ENCODE measurements at regions not wholly inside any gene's neighbourhood (a gene's known extent, or its start where the extent isn't known, plus 50 kb on each side); places are given as distances from the start of the nearest gene placed in this dataset.
"Not testable (repeated sequence)": the region's sequence is repeated elsewhere in the genome, so short reads cannot be mapped to it uniquely, and the experiment has no call there.

GRCh38 chr12:131561891-131562684, 148.8 kb upstream of the SFSWAP start:
- TF ChIP-seq, protein P1, sequence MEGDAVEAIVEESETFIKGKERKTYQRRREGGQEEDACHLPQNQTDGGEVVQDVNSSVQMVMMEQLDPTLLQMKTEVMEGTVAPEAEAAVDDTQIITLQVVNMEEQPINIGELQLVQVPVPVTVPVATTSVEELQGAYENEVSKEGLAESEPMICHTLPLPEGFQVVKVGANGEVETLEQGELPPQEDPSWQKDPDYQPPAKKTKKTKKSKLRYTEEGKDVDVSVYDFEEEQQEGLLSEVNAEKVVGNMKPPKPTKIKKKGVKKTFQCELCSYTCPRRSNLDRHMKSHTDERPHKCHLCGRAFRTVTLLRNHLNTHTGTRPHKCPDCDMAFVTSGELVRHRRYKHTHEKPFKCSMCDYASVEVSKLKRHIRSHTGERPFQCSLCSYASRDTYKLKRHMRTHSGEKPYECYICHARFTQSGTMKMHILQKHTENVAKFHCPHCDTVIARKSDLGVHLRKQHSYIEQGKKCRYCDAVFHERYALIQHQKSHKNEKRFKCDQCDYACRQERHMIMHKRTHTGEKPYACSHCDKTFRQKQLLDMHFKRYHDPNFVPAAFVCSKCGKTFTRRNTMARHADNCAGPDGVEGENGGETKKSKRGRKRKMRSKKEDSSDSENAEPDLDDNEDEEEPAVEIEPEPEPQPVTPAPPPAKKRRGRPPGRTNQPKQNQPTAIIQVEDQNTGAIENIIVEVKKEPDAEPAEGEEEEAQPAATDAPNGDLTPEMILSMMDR (IDR thresholded peaks at IDR 0.05; ENCODE audit: control insufficient read depth, extremely low read depth, insufficient read depth), result no peak
- no peak overlapping the region for H3K4me3 ChIP-seq (ENCODE audit: low read depth, low read length)
- DNase-seq (ENCODE audit: low read depth), result no peak

DNA sequence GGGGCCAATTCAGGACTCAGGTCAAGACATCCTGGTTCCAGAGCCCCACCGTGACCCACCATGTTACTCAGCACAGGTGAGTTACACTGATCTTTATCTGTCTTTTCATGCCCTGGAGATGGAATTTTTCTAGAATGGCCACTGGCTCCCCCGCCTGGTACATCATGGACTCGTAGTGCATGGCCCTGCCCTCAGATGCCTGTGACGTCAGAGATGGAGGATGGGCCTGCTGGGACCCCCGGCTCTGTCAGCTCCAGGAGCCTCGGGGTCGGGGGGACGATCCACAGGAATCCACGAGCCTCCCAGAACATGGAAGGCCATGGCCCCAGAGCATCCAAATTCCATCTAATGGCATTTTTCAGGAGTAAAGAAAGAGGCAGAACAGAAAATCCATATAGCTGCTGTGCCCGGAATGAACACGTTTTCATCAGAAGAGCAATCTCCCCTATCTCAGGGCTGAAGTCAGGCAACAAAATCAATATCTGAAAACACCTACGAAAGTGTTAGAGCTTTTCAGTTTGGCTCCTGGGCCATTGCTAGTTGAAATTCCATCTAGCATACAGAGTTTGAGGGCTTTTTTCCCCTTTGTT, 146.7 kb upstream of the SFSWAP start:
- not testable (repeated sequence) for DNase-seq (ENCODE audit: low read depth); H3K4me3 ChIP-seq (ENCODE audit: low read depth, low read length)
- TF ChIP-seq, protein P1 (IDR thresholded peaks at IDR 0.05; ENCODE audit: control insufficient read depth, extremely low read depth, insufficient read depth), result peak; percentile 39

GRCh38 chr12:131564845-131565244, 146.0 kb upstream of the SFSWAP start:
- TF ChIP-seq, protein P1 (IDR thresholded peaks at IDR 0.05; ENCODE audit: control insufficient read depth, extremely low read depth, insufficient read depth), result no peak
- H3K4me3 ChIP-seq (ENCODE audit: low read depth, low read length), result no peak overlapping the region
- DNase-seq (ENCODE audit: low read depth), result peak; percentile 64

DNA sequence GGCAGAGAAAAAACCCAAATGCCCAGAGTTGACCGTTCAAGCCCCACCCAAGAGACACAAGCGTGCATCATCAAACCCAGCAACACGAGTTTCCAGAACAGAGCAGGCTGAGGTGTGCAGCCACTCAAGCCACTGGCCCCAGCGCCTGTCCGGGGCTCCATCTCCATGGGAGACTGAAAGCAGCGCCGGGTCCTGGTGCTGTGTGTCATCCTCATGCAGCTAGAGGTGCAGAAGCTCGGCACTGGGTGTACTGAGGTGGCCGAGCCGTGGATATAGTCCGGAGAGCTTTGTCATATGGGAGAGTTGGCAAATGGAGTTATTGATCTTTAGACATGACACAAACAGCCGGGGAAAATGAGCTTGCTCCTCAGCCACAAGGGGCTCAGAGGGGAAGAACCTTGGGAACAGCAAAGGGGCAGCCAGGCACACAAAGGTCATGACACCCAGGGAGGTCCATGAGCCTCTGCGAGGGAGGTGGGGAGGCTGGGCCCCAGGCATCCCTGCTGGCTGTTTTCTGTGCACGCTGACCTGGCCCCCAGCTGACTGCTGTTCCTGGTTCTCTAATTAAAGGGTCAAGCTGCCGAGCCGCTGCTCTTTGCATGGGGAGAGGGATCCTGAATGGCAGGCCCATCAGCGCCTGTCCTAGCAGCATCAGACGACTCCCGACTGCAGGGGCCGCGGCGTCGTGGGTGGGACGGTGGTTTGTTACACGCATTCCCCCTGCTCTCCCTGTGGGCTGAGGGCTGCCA, 145.4 kb upstream of the SFSWAP start:
- no peak for DNase-seq (ENCODE audit: low read depth)
- TF ChIP-seq, protein P1 (IDR thresholded peaks at IDR 0.05; ENCODE audit: control insufficient read depth, extremely low read depth, insufficient read depth), result no peak
- no peak overlapping the region for H3K4me3 ChIP-seq (ENCODE audit: low read depth, low read length)

DNA sequence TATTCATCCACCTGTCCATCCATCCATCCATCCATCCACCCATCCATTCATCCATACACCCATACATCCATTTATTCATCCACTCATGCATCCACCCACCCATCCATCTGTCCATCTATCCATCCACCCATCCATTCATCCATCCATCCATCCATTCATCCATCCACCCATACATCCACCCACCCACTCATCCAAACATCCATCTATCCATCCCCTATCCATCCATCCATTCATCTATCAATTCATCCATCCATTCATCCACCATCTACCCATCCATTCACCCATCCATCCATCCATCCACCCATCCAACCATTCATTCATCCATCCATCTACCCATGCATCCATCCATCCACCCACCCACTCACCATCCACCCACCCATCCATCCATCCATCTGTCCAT, 142.6 kb upstream of the SFSWAP start:
- no peak overlapping the region for H3K4me3 ChIP-seq (ENCODE audit: low read depth, low read length)
- TF ChIP-seq, protein P1 (IDR thresholded peaks at IDR 0.05; ENCODE audit: control insufficient read depth, extremely low read depth, insufficient read depth), result no peak

DNA sequence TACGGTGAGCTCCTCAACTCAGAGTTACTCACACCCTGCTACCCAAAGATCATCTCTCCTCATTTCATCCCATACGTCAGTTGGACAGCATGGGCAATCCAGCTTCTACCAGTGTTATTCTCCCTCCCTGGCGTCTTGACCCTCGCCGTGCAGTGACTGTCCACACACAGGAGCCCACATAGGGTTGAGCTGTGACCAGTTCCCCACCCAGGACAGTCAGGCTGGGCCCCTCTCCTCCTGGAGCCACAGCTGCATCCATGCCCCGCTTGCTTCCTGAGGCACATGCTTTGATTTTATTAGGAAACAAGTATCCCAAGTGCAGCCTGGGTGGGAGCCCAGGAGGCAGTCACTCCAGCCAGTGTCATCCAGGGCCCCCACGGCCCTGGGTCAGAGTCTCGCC, 140.3 kb upstream of the SFSWAP start:
- TF ChIP-seq, protein P1 (IDR thresholded peaks at IDR 0.05; ENCODE audit: control insufficient read depth, extremely low read depth, insufficient read depth), result no peak
- DNase-seq (ENCODE audit: low read depth), result no peak
- H3K4me3 ChIP-seq (ENCODE audit: low read depth, low read length), result no peak overlapping the region

More for the DNA sequence above, 142.6 kb upstream of the SFSWAP start:
- no peak for DNase-seq (ENCODE audit: low read depth)

Data from LNCaP clone FGC (cell line).